Heart left ventricle (tissue), 16 donors: ENCODE measurements at regions not wholly inside any gene's neighbourhood (a gene's known extent, or its start where the extent isn't known, plus 50 kb on each side); places are given as distances from the start of the nearest gene placed in this dataset.

Experiments
- ATAC-seq, 4 donors: fragments of 200-7000 bp; cut with Tn5 transposase; one replicate each; pipeline ENCODE4 v1.9.1; 2020 to 2022; ENCODE audit warnings: moderate library complexity in 4 of 4, mild to moderate bottlenecking in 3 of 4, moderate number of reproducible peaks in 1 of 4
- DNase-seq, 5 donors: peaks; one replicate each; pipeline ENCODE4 v3.0.0-alpha.2; 2020
- H3K27ac ChIP-seq, 12 donors: fragments of 200-600 bp; sonication (generic) in 4 of 12; one replicate each; pipeline versions ENCODE4 v1.5.0 to v1.8.0; 2016 to 2022; ENCODE audit warnings: mild to moderate bottlenecking in 2 of 12
- H3K27me3 ChIP-seq, 9 donors: fragments of 200-600 bp; sonication (generic) in 2 of 9; one replicate each; pipeline versions ENCODE4 v1.5.1 to v1.8.0; 2016 to 2022; ENCODE audit warnings: mild to moderate bottlenecking in 3 of 9
- H3K36me3 ChIP-seq, 9 donors: fragments of 200-600 bp; sonication (generic) in 2 of 9; one replicate each; pipeline versions ENCODE4 v1.5.0 to v1.8.0; 2018 to 2022; ENCODE audit warnings: mild to moderate bottlenecking in 2 of 9
- H3K4me1 ChIP-seq, 12 donors: fragments of 200-600 bp; sonication (generic) in 4 of 12; one replicate each; pipeline versions ENCODE4 v1.5.0 to v1.8.0; 2016 to 2022; ENCODE audit warnings: mild to moderate bottlenecking in 3 of 12
- H3K4me3 ChIP-seq, 12 donors: fragments of 200-600 bp; sonication (generic) in 4 of 12; one replicate each; pipeline versions ENCODE4 v1.5.0 to v1.8.0; 2017 to 2022; ENCODE audit warnings: mild to moderate bottlenecking in 9 of 12, moderate library complexity in 4 of 12
- H3K9me3 ChIP-seq, 12 donors: fragments of 200-600 bp; sonication (generic) in 4 of 12; one replicate each; pipeline versions ENCODE4 v1.5.0 to v1.8.0; 2016 to 2022; ENCODE audit warnings: mild to moderate bottlenecking in 1 of 12
- CTCF ChIP-seq, 12 donors: fragments of 200-600 bp; sonication (generic) in 4 of 12; IDR thresholded peaks; one replicate each; pipeline versions ENCODE4 v1.5.0 to v1.8.0; 2018 to 2022; ENCODE audit warnings: antibody characterized with exemption in 12 of 12, mild to moderate bottlenecking in 5 of 12
- POLR2A ChIP-seq, 2 donors: fragments of 450-650 bp; IDR thresholded peaks; one replicate each; pipeline ENCODE4 v1.6.1; 2017; ENCODE audit warnings: antibody characterized with exemption in 2 of 2, mild to moderate bottlenecking in 2 of 2, moderate library complexity in 2 of 2
- WGBS, 4 donors: extraction: QIAGEN DNeasy Blood & Tissue Kit in 2 of 4; methylation state at CpG; one replicate each; pipeline versions ENCODE4 v1.1.5 to v1.1.7; 2013 to 2018; 5-methylcytosine and 5-hydroxymethylcytosine counted together
- intact Hi-C, 10 donors: fragments of 100-400 bp; cut with DNase I; formaldehyde crosslinking; loops; one replicate each; pipeline versions ENCODE4 v1.11.1 to v1.14.2; 2022
- donor health status: ischemic (EF 13 %, LVEDD 7.1; RV severe dilation, severe dysfunction).
- donor health status: healthy with polysubstance abuse.
- donor health status: DM: no; HTN: yes; CAD: no.
- donor health status: DM: no; HTN: no; CAD: no.
- donor health status: ischemic (EF 25% LVEDD 6.9; RV normal size, moderate dysfunction).
- donor health status: ischemic (EF 25% LVEDD 5.7; RV mildly dilated, moderate dysfunction).
- donor health status: healthy.
- donor health status: DM: yes; HTN: yes; CAD: no.
- donor health status: ischemic (EF 35%, LVEDD 5.7; RV mildly dilated, moderate dysfunction).
- donor health status: nonischemic (EF 11% LVEDD 7.7; RV severe dilation, severe dysfunction).
- donor health status: DM: yes; HTN: yes; CAD: no.
- donor health status: PGD.
- donor health status: ischemic (EF 29% LVEDD 5.4; RV normal size, mild dysfunction).
- donor health status: nonischemic (EF 23%, LVEDD 6.1; RV moderate dilation, normal function).

DNA sequence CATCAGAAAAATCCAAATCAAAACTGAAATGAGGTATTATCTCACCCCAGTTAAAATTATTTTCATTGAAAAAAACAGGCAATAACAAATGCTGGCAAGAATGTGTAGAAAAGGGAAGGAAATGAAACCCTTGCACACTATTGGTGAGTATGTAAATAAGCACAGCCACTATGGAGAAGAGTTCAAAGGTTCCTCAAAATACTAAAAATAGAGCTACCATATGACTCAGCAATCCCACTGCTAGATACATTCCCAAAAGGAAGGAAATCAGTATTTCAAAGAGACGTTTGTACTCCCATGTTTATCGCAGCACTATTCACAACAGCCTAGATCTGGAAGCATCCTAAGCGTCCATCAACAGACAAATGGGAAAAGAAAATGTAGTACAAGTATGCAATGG is 932.4 kb downstream of the PCDH18 start:
- no peak overlapping the region for H3K4me3 ChIP-seq
- no peak overlapping the region for H3K27ac ChIP-seq
- H3K4me1 ChIP-seq: no peaks in the 10 kb centered on the region
- intact Hi-C loops: no loop called here
- H3K27me3 ChIP-seq: no peaks in the 10 kb centered on the region
- no peaks in the 10 kb centered on the region for H3K36me3 ChIP-seq
- WGBS, 4 donors: 63 to 85% (median 70%) methylated on average over 3 of the region's 3 CpGs
- no peak for ATAC-seq
- no peak for TF ChIP-seq POLR2A (IDR thresholded peaks at IDR 0.05)
- no peak for TF ChIP-seq CTCF (IDR thresholded peaks at IDR 0.05)
- H3K9me3 ChIP-seq: peaks cover 0 to 16% (median 1%) of the 10 kb centered on the region in 12 donors
- no peak for DNase-seq

DNA sequence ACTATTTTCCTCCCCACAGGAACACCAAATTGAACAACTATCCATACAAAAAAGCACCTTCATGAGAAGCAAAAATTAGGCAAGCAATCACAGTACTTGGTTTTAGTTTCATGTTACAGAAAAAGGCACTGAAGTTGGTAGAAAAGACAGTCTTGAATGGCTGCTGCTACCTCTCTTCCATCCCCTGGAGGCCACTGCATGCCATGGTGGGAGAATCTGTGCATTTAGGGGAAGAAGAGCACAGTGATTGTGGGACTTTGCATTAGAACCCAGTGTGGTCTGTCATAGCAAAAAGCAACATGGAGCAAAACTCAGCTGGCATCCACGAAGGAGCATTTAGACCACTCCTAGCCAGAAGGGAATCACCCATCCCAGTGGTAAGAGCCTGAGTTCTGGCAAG is 941.9 kb downstream of the PCDH18 start:
- 50 to 87% (median 60%) methylated on average over 1 of the region's 1 CpG for WGBS, 4 donors
- ATAC-seq: no peak
- intact Hi-C loops: no loop called here

GRCh38 chr4:136583567-136583966 is 948.7 kb downstream of the PCDH18 start:
- peaks cover 0 to 5% (median 0%) of the 10 kb centered on the region in 12 donors for H3K9me3 ChIP-seq
- intact Hi-C loops: no loop called here
- H3K4me3 ChIP-seq: no peak overlapping the region
- H3K27ac ChIP-seq: no peak overlapping the region
- no peaks in the 10 kb centered on the region for H3K36me3 ChIP-seq
- ATAC-seq (no peak), DNase-seq (no peak)
- 85 to 94% (median 91%) methylated on average over 1 of the region's 1 CpG for WGBS, 4 donors
- TF ChIP-seq CTCF (IDR thresholded peaks at IDR 0.05) (no peak), POLR2A (IDR thresholded peaks at IDR 0.05) (no peak)
- H3K27me3 ChIP-seq: no peaks in the 10 kb centered on the region
- H3K4me1 ChIP-seq: no peaks in the 10 kb centered on the region

More for the DNA sequence above, 941.9 kb downstream of the PCDH18 start:
- no peaks in the 10 kb centered on the region for H3K27me3 ChIP-seq
- H3K36me3 ChIP-seq: no peaks in the 10 kb centered on the region
- H3K4me1 ChIP-seq: no peaks in the 10 kb centered on the region
- no peak overlapping the region for H3K27ac ChIP-seq
- TF ChIP-seq POLR2A (IDR thresholded peaks at IDR 0.05) (no peak), CTCF (IDR thresholded peaks at IDR 0.05) (no peak)
- H3K9me3 ChIP-seq: peaks cover 0 to 3% (median 0%) of the 10 kb centered on the region in 12 donors
- no peak overlapping the region for H3K4me3 ChIP-seq
- DNase-seq: no peak

DNA sequence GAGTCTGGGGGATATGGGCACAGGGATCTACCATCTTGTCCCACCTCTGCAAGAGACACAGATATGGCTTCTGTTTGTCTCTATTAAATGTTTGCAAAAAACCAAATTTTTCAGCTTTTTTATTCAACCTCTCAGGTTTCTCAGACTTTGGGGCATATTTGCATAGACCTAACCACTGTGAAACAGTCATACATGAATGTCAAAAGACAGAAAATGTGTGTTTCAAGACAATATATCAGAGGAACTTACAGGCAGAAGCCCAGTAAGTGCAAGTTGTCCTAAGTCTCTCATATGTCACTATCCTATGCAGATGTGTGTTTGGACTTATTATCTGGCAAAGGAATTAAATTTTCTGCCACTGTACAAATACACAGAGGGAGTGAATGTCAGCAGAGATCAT is 951.2 kb downstream of the PCDH18 start:
- no peak for ATAC-seq
- no peaks in the 10 kb centered on the region for H3K4me1 ChIP-seq
- no peak overlapping the region for H3K27ac ChIP-seq
- no peaks in the 10 kb centered on the region for H3K27me3 ChIP-seq
- TF ChIP-seq POLR2A (IDR thresholded peaks at IDR 0.05) (no peak), CTCF (IDR thresholded peaks at IDR 0.05) (no peak)
- H3K4me3 ChIP-seq: no peak overlapping the region
- H3K36me3 ChIP-seq: no peaks in the 10 kb centered on the region
- DNase-seq: no peak
- intact Hi-C loops: no loop called here
- H3K9me3 ChIP-seq: peaks cover 0 to 5% (median 0%) of the 10 kb centered on the region in 12 donors
